GM12878 (cell line): ENCODE measurements at regions not wholly inside any gene's neighbourhood (a gene's known extent, or its start where the extent isn't known, plus 50 kb on each side); places are given as distances from the start of the nearest gene placed in this dataset.

Experiments
- ATAC-seq: fragments of 200-7000 bp; cut with Tn5 transposase; 3 replicates; pipeline ENCODE4 v1.9.1; 2020; ENCODE audit warnings: mild to moderate bottlenecking, moderate library complexity
- BruUV-seq: library from RNA; stranded (reverse); fragments of 400-500 nt; replicated peaks from 2 replicates; lab custom pipeline; 2021; lab: Mats Ljungman, UMichigan
- CTCF ChIA-PET: fragments of 300-600 bp; sonication (Branson Sonifier 250); formaldehyde crosslinking; extraction: SDS; loops from one replicate; lab custom pipeline; 2021; ENCODE audit warnings: inconsistent platforms; lab: Yijun Ruan, JAX
- POLR2A ChIA-PET: fragments of 350-600 bp; formaldehyde crosslinking; extraction: SDS; loops from one replicate; lab custom pipeline; 2021; ENCODE audit warnings: inconsistent platforms; lab: Charles Lee
- RAD21 ChIA-PET: fragments of 300-600 bp; sonication (Branson Sonifier 250); formaldehyde crosslinking; loops from one replicate; lab custom pipeline; 2023; ENCODE audit warnings: antibody characterized with exemption; ENCODE audit not compliant: unreplicated experiment; lab: Charles Lee
- SMC1A ChIA-PET: fragments of 300-600 bp; sonication (Branson Sonifier 250); formaldehyde crosslinking; loops from one replicate; lab custom pipeline; 2023; ENCODE audit not compliant: unreplicated experiment, uncharacterized antibody; lab: Charles Lee
- DNase-seq: peaks from one replicate; pipeline ENCODE4 v3.0.0-alpha.2; 2011; ENCODE audit warnings: low read depth, low spot score
- FAIRE-seq: peaks from 3 replicates; lab custom pipeline; 2011; peaks lifted over from hg19 to GRCh38; lab: Jason Lieb, UNC
- H2AFZ ChIP-seq: 2 replicates; pipeline ENCODE4 v1.6.0; 2011; ENCODE audit warnings: low read depth, low read length, control low read depth; ENCODE audit not compliant: control insufficient read depth
- H3K27ac ChIP-seq: 2 replicates; pipeline ENCODE4 v1.5.1; 2011; ENCODE audit warnings: control low read depth; ENCODE audit not compliant: control insufficient read depth, insufficient read depth
- H3K27me3 ChIP-seq, 2 experiments: replicated peaks in 1 of 2; 2 replicates each; pipeline versions ENCODE4 v1.6.0 to v1.6.1; 2011; ENCODE audit warnings: low read length in 1 of 2; ENCODE audit not compliant: control insufficient read depth in 2 of 2, insufficient read depth in 2 of 2
- H3K36me3 ChIP-seq, 2 experiments: 2 replicates each; pipeline ENCODE4 v1.5.1; 2011; ENCODE audit warnings: low read length in 1 of 2; ENCODE audit not compliant: control insufficient read depth in 2 of 2, insufficient read depth in 2 of 2
- H3K4me1 ChIP-seq: 2 replicates; pipeline ENCODE4 v1.6.1; 2011; ENCODE audit warnings: mild to moderate bottlenecking, low read length, moderate library complexity, mixed read lengths; ENCODE audit not compliant: control insufficient read depth, insufficient read depth
- H3K4me2 ChIP-seq: 2 replicates; pipeline ENCODE4 v1.6.0; 2011; ENCODE audit warnings: control low read depth; ENCODE audit not compliant: control insufficient read depth, insufficient read depth
- H3K4me3 ChIP-seq: fragments of 200-600 bp; sonication (generic); 2 replicates; pipeline ENCODE4 v1.5.1; 2016
- H3K79me2 ChIP-seq: 2 replicates; pipeline ENCODE4 v1.6.0; 2011; ENCODE audit warnings: low read length; ENCODE audit not compliant: control insufficient read depth, insufficient read depth
- H3K9ac ChIP-seq: 2 replicates; pipeline ENCODE4 v1.8.0; 2011; ENCODE audit warnings: low read length, control low read depth, mixed read lengths; ENCODE audit not compliant: control insufficient read depth, insufficient read depth
- H3K9me3 ChIP-seq: replicated peaks from 3 replicates; pipeline ENCODE4 v1.5.1; 2011; ENCODE audit warnings: mild to moderate bottlenecking, low read length; ENCODE audit not compliant: control insufficient read depth, insufficient read depth
- H4K20me1 ChIP-seq: 2 replicates; pipeline ENCODE4 v1.6.0; 2011; ENCODE audit not compliant: control insufficient read depth, insufficient read depth
- EGR1 ChIP-seq, 2 experiments: IDR thresholded peaks; 1 replicate in 1 of 2; 2 replicates in 1 of 2; pipeline ENCODE4 v1.6.1; 2011 to 2012; ENCODE audit warnings: low read depth in 2 of 2, low read length in 2 of 2, borderline replicate concordance in 1 of 2, mild to moderate bottlenecking in 1 of 2, moderate library complexity in 1 of 2
- ESRRA ChIP-seq: IDR thresholded peaks from 2 replicates; pipeline ENCODE4 v1.6.1; 2012; ENCODE audit warnings: mild to moderate bottlenecking, low read length, improper control_type of control experiment
- HDGF ChIP-seq: fragments of 450-650 bp; IDR thresholded peaks from 2 replicates; pipeline ENCODE4 v1.6.1; 2016; ENCODE audit warnings: antibody characterized with exemption
- MEF2A ChIP-seq: IDR thresholded peaks from 2 replicates; pipeline ENCODE4 v1.6.1; 2011; ENCODE audit warnings: low read depth, mild to moderate bottlenecking, low read length, moderate library complexity; ENCODE audit not compliant: insufficient read depth
- MXI1 ChIP-seq: fragments of 150-350 bp; IDR thresholded peaks from 2 replicates; pipeline ENCODE4 v1.6.1; 2011; ENCODE audit warnings: low read depth, mild to moderate bottlenecking, inconsistent platforms, low read length, improper control_type of control experiment
- PML ChIP-seq: IDR thresholded peaks from 2 replicates; pipeline ENCODE4 v1.6.1; 2012; ENCODE audit warnings: low read length, inconsistent platforms
- POLR2A ChIP-seq: IDR thresholded peaks from 2 replicates; pipeline ENCODE4 v1.6.1; 2011; ENCODE audit warnings: low read depth, mild to moderate bottlenecking, low read length
- RUNX3 ChIP-seq: IDR thresholded peaks from 2 replicates; pipeline ENCODE4 v1.6.1; 2012; ENCODE audit warnings: low read length, inconsistent platforms
- SIX5 ChIP-seq: IDR thresholded peaks from 2 replicates; pipeline ENCODE4 v1.6.1; 2011; ENCODE audit warnings: mild to moderate bottlenecking, low read depth, low read length, moderate library complexity; ENCODE audit not compliant: severe bottlenecking
- ZNF274 ChIP-seq: IDR thresholded peaks from one replicate; pipeline ENCODE4 v1.8.0; 2011; ENCODE audit not compliant: insufficient read length, insufficient read depth
- WGBS: methylation state at CpG from one replicate; pipeline ENCODE4 v1.1.6; 2016; ENCODE audit warnings: low lambda C conversion rate; ENCODE audit not compliant: insufficient replicate concordance, insufficient coverage; ENCODE audit errors: missing lambda C conversion rate; 5-methylcytosine and 5-hydroxymethylcytosine counted together
- in situ Hi-C: fragments of 300-500 bp; cut with MboI; formaldehyde crosslinking; loops from 9 replicates; pipeline ENCODE4 v1.14.3; 2018; ENCODE audit warnings: mixed read lengths
- intact Hi-C: fragments of 100-400 bp; cut with micrococcal nuclease; formaldehyde crosslinking; loops from one replicate; pipeline ENCODE4 v1.14.2; 2022; ENCODE audit not compliant: unreplicated experiment
- TF ChIP-seq, protein P1 (sequence below): fragments of 450-650 bp; conservative IDR thresholded peaks from 2 replicates; pipeline ENCODE4 v1.6.1; 2017; ENCODE audit warnings: mild to moderate bottlenecking, moderate library complexity

DNA sequence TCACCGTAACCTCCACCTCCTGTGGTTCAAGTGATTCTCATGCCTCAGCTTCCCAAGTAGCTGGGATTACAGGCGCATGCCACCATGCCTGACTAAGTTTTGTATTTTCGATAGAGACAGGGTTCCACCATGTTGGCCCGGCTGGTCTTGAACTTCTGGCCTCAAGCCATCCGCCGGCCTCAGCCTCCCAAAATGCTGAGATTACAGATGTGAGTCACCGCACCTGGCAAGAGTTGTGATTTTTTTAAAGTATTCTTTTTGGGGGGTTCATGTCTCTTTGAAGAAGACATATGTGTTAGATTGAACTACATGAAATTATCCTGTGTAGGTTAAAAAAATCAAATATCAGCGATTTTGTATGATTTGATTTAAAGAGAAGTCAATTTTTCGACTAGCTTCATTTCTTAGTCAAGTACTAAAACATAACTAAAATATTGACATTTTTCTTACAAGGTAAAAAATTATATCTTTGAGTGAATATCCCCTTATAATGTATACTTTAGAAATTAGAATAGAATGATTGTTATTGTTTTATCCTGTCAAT is 60.3 kb upstream of the ANTXR2 start:
- DNase-seq (no peak), ATAC-seq (no peak), FAIRE-seq (no peak)
- H3K9me3 ChIP-seq, result no peaks in the 10 kb centered on the region
- in situ Hi-C loops (no loop called here), intact Hi-C loops (no loop called here)
- POLR2A ChIA-PET, result no interaction called here
- H4K20me1 ChIP-seq, result no peaks in the 10 kb centered on the region
- CTCF ChIA-PET, result no interaction called here
- H3K4me1 ChIP-seq, result no peaks in the 10 kb centered on the region
- no peaks in the 10 kb centered on the region for H3K79me2 ChIP-seq
- H3K27me3 ChIP-seq, result no peaks in the 10 kb centered on the region
- SMC1A ChIA-PET, result no interaction called here
- TF ChIP-seq HDGF (no peak), ZNF274 (no peak), SIX5 (no peak), EGR1 (IDR thresholded peaks at IDR 0.05; ENCODE audit: borderline replicate concordance in 1 of 2, low read depth in 2 of 2, low read length in 2 of 2) (no peak), RUNX3 (no peak), MEF2A (no peak), PML (no peak), MXI1 (no peak), POLR2A (no peak), ESRRA (no peak)
- TF ChIP-seq, protein P1, sequence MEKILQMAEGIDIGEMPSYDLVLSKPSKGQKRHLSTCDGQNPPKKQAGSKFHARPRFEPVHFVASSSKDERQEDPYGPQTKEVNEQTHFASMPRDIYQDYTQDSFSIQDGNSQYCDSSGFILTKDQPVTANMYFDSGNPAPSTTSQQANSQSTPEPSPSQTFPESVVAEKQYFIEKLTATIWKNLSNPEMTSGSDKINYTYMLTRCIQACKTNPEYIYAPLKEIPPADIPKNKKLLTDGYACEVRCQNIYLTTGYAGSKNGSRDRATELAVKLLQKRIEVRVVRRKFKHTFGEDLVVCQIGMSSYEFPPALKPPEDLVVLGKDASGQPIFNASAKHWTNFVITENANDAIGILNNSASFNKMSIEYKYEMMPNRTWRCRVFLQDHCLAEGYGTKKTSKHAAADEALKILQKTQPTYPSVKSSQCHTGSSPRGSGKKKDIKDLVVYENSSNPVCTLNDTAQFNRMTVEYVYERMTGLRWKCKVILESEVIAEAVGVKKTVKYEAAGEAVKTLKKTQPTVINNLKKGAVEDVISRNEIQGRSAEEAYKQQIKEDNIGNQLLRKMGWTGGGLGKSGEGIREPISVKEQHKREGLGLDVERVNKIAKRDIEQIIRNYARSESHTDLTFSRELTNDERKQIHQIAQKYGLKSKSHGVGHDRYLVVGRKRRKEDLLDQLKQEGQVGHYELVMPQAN, result no peak
- H2AFZ ChIP-seq, result no peak overlapping the region
- no peak overlapping the region for H3K9ac ChIP-seq
- RAD21 ChIA-PET, result no interaction called here
- H3K4me3 ChIP-seq, result no peak overlapping the region
- no peaks in the 10 kb centered on the region for H3K36me3 ChIP-seq
- 85% methylated on average over 9 of the region's 9 CpGs for WGBS
- H3K4me2 ChIP-seq, result no peak overlapping the region
- H3K27ac ChIP-seq, result no peak overlapping the region
- no TSS peak for BruUV-seq
